KMS-11 (cell line): ENCODE measurements at regions not wholly inside any gene's neighbourhood (a gene's known extent, or its start where the extent isn't known, plus 50 kb on each side); places are given as distances from the start of the nearest gene placed in this dataset.

Experiments used
- H2AFZ ChIP-seq: fragments of 200-600 bp; sonication (generic); 2 replicates; pipeline ENCODE4 v1.6.1; 2016; ENCODE audit warnings: antibody characterized with exemption, mixed run types, low read depth
- H3K27ac ChIP-seq: fragments of 200-600 bp; sonication (generic); 2 replicates; pipeline ENCODE4 v1.6.1; 2016; ENCODE audit warnings: mild to moderate bottlenecking, mixed run types
- H3K27me3 ChIP-seq: fragments of 200-600 bp; sonication (generic); 2 replicates; pipeline ENCODE4 v1.6.1; 2017; ENCODE audit warnings: mild to moderate bottlenecking, low read depth, mixed run types, moderate library complexity; ENCODE audit not compliant: insufficient read depth
- H3K36me3 ChIP-seq: fragments of 200-600 bp; sonication (generic); 2 replicates; pipeline ENCODE4 v1.6.1; 2017; ENCODE audit warnings: mild to moderate bottlenecking, mixed run types; ENCODE audit not compliant: insufficient read depth
- H3K4me1 ChIP-seq: fragments of 200-600 bp; sonication (generic); 2 replicates; pipeline ENCODE4 v1.6.1; 2016; ENCODE audit warnings: mild to moderate bottlenecking, low read depth, mixed run types; ENCODE audit not compliant: poor library complexity, severe bottlenecking
- H3K4me2 ChIP-seq: fragments of 200-600 bp; sonication (generic); 2 replicates; pipeline ENCODE4 v1.7.0; 2016; ENCODE audit warnings: mild to moderate bottlenecking, mixed run types
- H3K4me3 ChIP-seq: fragments of 200-600 bp; sonication (generic); IDR thresholded peaks from 2 replicates; pipeline ENCODE4 v1.6.1; 2017; ENCODE audit warnings: low read depth, low read length, mixed read lengths; ENCODE audit not compliant: insufficient read depth
- H3K79me2 ChIP-seq: fragments of 200-600 bp; sonication (generic); 2 replicates; pipeline ENCODE4 v1.6.1; 2016; ENCODE audit warnings: low read depth, mixed run types; ENCODE audit not compliant: insufficient read depth
- H3K9ac ChIP-seq: fragments of 200-600 bp; sonication (generic); 2 replicates; pipeline ENCODE4 v1.6.1; 2016; ENCODE audit warnings: mild to moderate bottlenecking, mixed run types
- H4K20me1 ChIP-seq: fragments of 200-600 bp; sonication (generic); 2 replicates; pipeline ENCODE4 v1.6.1; 2016; ENCODE audit warnings: mild to moderate bottlenecking, mixed run types; ENCODE audit not compliant: insufficient read depth
- CTCF ChIP-seq: fragments of 200-600 bp; sonication (generic); conservative IDR thresholded peaks from 2 replicates; pipeline ENCODE4 v1.6.1; 2017; ENCODE audit warnings: low read depth, mild to moderate bottlenecking, antibody characterized with exemption, low read length, moderate library complexity, mixed read lengths

GRCh38 chr12:88417531-88417930, 162.7 kb downstream of the KITLG start:
- H3K27me3 ChIP-seq: no peaks in the 10 kb centered on the region

DNA sequence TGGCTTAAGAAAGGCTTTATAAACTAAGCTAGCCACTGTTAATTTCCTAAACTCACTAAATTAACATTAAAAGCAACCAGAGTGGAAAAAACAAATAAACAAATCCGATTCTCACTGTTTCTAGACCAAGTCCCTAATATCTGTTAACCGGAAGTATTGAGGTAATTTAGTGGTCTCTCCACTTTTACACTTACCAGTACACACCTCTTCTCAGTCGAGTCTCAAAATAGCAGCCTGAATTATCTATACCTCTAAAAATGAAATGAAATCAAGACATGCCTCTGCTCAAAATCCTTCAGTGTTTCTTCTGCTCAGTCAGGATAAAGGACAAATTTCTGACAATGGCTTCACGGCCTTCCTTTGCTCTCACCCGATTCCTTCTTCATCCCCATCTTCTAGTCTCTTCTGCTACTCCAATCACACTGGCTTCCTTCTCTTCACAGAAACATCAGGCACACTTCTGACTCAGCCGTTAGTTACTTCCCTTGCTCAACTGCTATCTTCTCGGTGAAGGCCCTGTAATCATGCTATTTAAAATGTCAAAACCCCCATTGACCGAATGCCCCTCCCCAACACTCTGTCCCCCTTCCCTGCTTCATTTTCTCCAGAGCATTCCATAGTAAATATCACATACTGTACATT, 161.3 kb downstream of the KITLG start:
- no peak overlapping the region for H2AFZ ChIP-seq
- peaks cover 15% of the 10 kb centered on the region for H3K4me1 ChIP-seq
- no peaks in the 10 kb centered on the region for H3K79me2 ChIP-seq
- H3K27me3 ChIP-seq: no peaks in the 10 kb centered on the region
- no peak overlapping the region for H3K4me2 ChIP-seq
- H3K4me3 ChIP-seq: no peak overlapping the region
- no peak for TF ChIP-seq CTCF
- no peaks in the 10 kb centered on the region for H4K20me1 ChIP-seq
- no peak overlapping the region for H3K27ac ChIP-seq
- H3K9ac ChIP-seq: no peak overlapping the region
- H3K36me3 ChIP-seq: no peaks in the 10 kb centered on the region

More at GRCh38 chr12:88417531-88417930, 162.7 kb downstream of the KITLG start:
- Histone ChIP-seq H4K20me1 (no peaks in the 10 kb centered on the region), H3K27ac (no peak overlapping the region), H3K9ac (no peak overlapping the region), H3K36me3 (no peaks in the 10 kb centered on the region), H3K4me2 (no peak overlapping the region), H3K79me2 (no peaks in the 10 kb centered on the region), H3K4me3 (no peak overlapping the region), H2AFZ (no peak overlapping the region), H3K4me1 (peaks cover 15% of the 10 kb centered on the region)
- TF ChIP-seq CTCF: no peak

DNA sequence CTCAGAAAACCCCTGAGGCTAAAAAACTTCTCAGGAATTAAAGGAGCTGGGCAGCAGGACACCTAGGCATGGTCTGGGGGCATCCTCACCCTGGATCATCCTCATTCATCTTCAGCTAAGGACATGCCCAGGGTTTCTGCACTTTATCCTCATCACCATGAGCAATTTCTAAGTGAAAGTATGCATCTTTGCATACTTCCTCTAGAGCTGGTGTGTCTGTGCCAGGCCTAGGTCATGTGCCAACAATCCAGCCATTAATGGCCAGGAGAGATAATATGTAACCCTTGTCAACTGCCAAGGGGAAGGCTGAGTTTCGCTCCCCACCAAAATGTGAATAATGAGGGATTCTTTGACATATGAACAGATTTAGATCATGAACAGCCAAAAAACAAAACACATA, 160.5 kb downstream of the KITLG start:
- Histone ChIP-seq H3K27ac (no peak overlapping the region), H2AFZ (no peak overlapping the region), H4K20me1 (no peaks in the 10 kb centered on the region), H3K36me3 (no peaks in the 10 kb centered on the region), H3K27me3 (no peaks in the 10 kb centered on the region), H3K79me2 (no peaks in the 10 kb centered on the region), H3K4me2 (no peak overlapping the region), H3K9ac (no peak overlapping the region), H3K4me3 (no peak overlapping the region), H3K4me1 (peaks cover 15% of the 10 kb centered on the region)
- TF ChIP-seq CTCF: no peak

DNA sequence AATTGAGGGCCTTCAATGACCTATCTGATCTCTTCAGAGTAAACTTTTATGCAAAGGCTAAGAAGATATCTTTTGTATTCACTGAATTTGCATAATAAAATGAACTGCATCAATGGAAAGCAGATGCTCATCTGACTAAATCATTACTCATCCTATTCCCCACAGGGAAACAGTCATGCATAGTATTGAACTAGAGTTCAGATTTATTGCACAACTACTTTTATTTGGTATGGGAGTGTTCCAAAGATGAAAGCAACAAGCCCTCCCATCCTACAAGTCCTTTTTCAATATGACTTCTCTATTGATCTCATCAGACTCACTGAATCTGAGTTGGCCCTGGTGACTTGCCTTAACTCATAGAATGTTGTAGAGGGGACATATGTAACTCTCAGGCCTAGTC, 159.8 kb downstream of the KITLG start:
- Histone ChIP-seq H2AFZ (no peak overlapping the region), H4K20me1 (no peaks in the 10 kb centered on the region), H3K27me3 (no peaks in the 10 kb centered on the region), H3K4me2 (no peak overlapping the region), H3K9ac (no peak overlapping the region), H3K36me3 (no peaks in the 10 kb centered on the region), H3K27ac (no peak overlapping the region), H3K79me2 (no peaks in the 10 kb centered on the region), H3K4me1 (peaks cover 12% of the 10 kb centered on the region), H3K4me3 (no peak overlapping the region)
- no peak for TF ChIP-seq CTCF
